Loucy (cell line): ENCODE measurements at regions not wholly inside any gene's neighbourhood (a gene's known extent, or its start where the extent isn't known, plus 50 kb on each side); places are given as distances from the start of the nearest gene placed in this dataset.
"Not testable (repeated sequence)": the region's sequence is repeated elsewhere in the genome, so short reads cannot be mapped to it uniquely, and the experiment has no call there.

Experiments
- H2AFZ ChIP-seq: fragments of 200-600 bp; sonication (generic); 2 replicates; pipeline ENCODE4 v1.6.0; 2016; ENCODE audit warnings: antibody characterized with exemption, mild to moderate bottlenecking, low read length, moderate library complexity
- H3F3A ChIP-seq: fragments of 200-600 bp; 2 replicates; pipeline ENCODE4 v1.6.0; 2016; ENCODE audit warnings: antibody characterized with exemption, low read depth, mild to moderate bottlenecking
- H3K27me3 ChIP-seq: fragments of 200-600 bp; sonication (generic); 2 replicates; pipeline ENCODE4 v1.6.1; 2014; ENCODE audit warnings: low read length, mild to moderate bottlenecking; ENCODE audit not compliant: insufficient read depth, poor library complexity, severe bottlenecking
- H3K36me3 ChIP-seq: fragments of 200-600 bp; sonication (generic); 2 replicates; pipeline ENCODE4 v1.6.1; 2016; ENCODE audit warnings: low read length; ENCODE audit not compliant: insufficient read depth
- H3K4me1 ChIP-seq: fragments of 200-600 bp; sonication (generic); 2 replicates; pipeline ENCODE4 v1.5.1; 2014; ENCODE audit warnings: low read length, mild to moderate bottlenecking; ENCODE audit not compliant: insufficient read depth, poor library complexity, severe bottlenecking
- H3K4me2 ChIP-seq: fragments of 200-600 bp; sonication (generic); 2 replicates; pipeline ENCODE4 v1.6.0; 2014; ENCODE audit warnings: antibody characterized with exemption, low read length, low read depth, mild to moderate bottlenecking; ENCODE audit not compliant: poor library complexity, severe bottlenecking
- H3K4me3 ChIP-seq: fragments of 200-600 bp; sonication (generic); 2 replicates; pipeline ENCODE4 v1.5.1; 2014; ENCODE audit warnings: low read length, mild to moderate bottlenecking, mixed read lengths; ENCODE audit not compliant: poor library complexity, severe bottlenecking
- H3K79me2 ChIP-seq: fragments of 200-600 bp; sonication (generic); 2 replicates; pipeline ENCODE4 v1.6.1; 2014; ENCODE audit warnings: low read length; ENCODE audit not compliant: insufficient read depth
- H3K9ac ChIP-seq: fragments of 200-600 bp; sonication (generic); 2 replicates; pipeline ENCODE4 v1.6.0; 2014; ENCODE audit warnings: mild to moderate bottlenecking, low read depth, low read length, moderate library complexity; ENCODE audit not compliant: poor library complexity, severe bottlenecking
- H3K9me2 ChIP-seq: fragments of 200-600 bp; sonication (generic); replicated peaks from 2 replicates; pipeline ENCODE4 v1.6.1; 2016; ENCODE audit warnings: low read depth, low read length, mixed read lengths
- H3K9me3 ChIP-seq: fragments of 200-600 bp; sonication (generic); 2 replicates; pipeline ENCODE4 v1.6.1; 2014; ENCODE audit warnings: mild to moderate bottlenecking, antibody characterized with exemption, low read length, low read depth; ENCODE audit not compliant: insufficient read depth
- H4K20me1 ChIP-seq: fragments of 200-600 bp; sonication (generic); 2 replicates; pipeline ENCODE4 v1.6.0; 2014; ENCODE audit warnings: antibody characterized with exemption, low read length, mild to moderate bottlenecking; ENCODE audit not compliant: insufficient read depth, poor library complexity, severe bottlenecking
- CTCF ChIP-seq: fragments of 200-600 bp; sonication (generic); conservative IDR thresholded peaks from 2 replicates; pipeline ENCODE4 v1.5.1; 2014; ENCODE audit warnings: mild to moderate bottlenecking, antibody characterized with exemption, low read length
- EZH2phosphoT487 ChIP-seq: fragments of 200-600 bp; IDR thresholded peaks from 2 replicates; pipeline ENCODE4 v1.6.1; 2018; ENCODE audit warnings: antibody characterized with exemption, mild to moderate bottlenecking, moderate library complexity, borderline replicate concordance

GRCh38 chr10:94240901-94241300, 121.8 kb downstream of the NOC3L start:
- H3K9ac ChIP-seq = no peak overlapping the region
- H3K4me1 ChIP-seq = no peaks in the 10 kb centered on the region
- H3K4me3 ChIP-seq = no peak overlapping the region
- H2AFZ ChIP-seq = no peak overlapping the region
- H4K20me1 ChIP-seq = no peaks in the 10 kb centered on the region
- TF ChIP-seq EZH2phosphoT487 (no peak), CTCF (no peak)
- H3K9me2 ChIP-seq = no peaks in the 10 kb centered on the region
- H3K27me3 ChIP-seq = no peaks in the 10 kb centered on the region
- H3K9me3 ChIP-seq = no peaks in the 10 kb centered on the region
- no peaks in the 10 kb centered on the region for H3K36me3 ChIP-seq
- no peak overlapping the region for H3K4me2 ChIP-seq
- no peaks in the 10 kb centered on the region for H3F3A ChIP-seq
- H3K79me2 ChIP-seq = no peaks in the 10 kb centered on the region

- Histone ChIP-seq H3K9me3 (no peaks in the 10 kb centered on the region), H3F3A (no peaks in the 10 kb centered on the region), H3K4me3 (no peak overlapping the region), H3K36me3 (no peaks in the 10 kb centered on the region), H3K79me2 (no peaks in the 10 kb centered on the region), H3K27me3 (no peaks in the 10 kb centered on the region), H3K9me2 (no peaks in the 10 kb centered on the region), H3K4me1 (no peaks in the 10 kb centered on the region), H4K20me1 (no peaks in the 10 kb centered on the region), H3K4me2 (no peak overlapping the region), H2AFZ (no peak overlapping the region), H3K9ac (no peak overlapping the region)
- TF ChIP-seq EZH2phosphoT487 (no peak), CTCF (no peak)
Observed at GRCh38 chr10:94251098-94251497, 111.6 kb downstream of the NOC3L start.

GRCh38 chr10:94251568-94251967, 111.2 kb downstream of the NOC3L start:
- Histone ChIP-seq H3K4me2 (no peak overlapping the region), H3K4me3 (no peak overlapping the region), H3K9me2 (no peaks in the 10 kb centered on the region), H3F3A (no peaks in the 10 kb centered on the region), H3K79me2 (no peaks in the 10 kb centered on the region), H3K4me1 (no peaks in the 10 kb centered on the region), H4K20me1 (no peaks in the 10 kb centered on the region), H2AFZ (no peak overlapping the region), H3K36me3 (no peaks in the 10 kb centered on the region), H3K27me3 (no peaks in the 10 kb centered on the region), H3K9me3 (no peaks in the 10 kb centered on the region), H3K9ac (no peak overlapping the region)
- TF ChIP-seq CTCF = no peak
- TF ChIP-seq EZH2phosphoT487 = no peak

GRCh38 chr10:94257407-94257806, 105.3 kb downstream of the NOC3L start:
- H3K4me3 ChIP-seq, H3K79me2 ChIP-seq, H3F3A ChIP-seq, H2AFZ ChIP-seq, H3K9me2 ChIP-seq, H3K4me1 ChIP-seq, H3K9ac ChIP-seq, H3K4me2 ChIP-seq, H4K20me1 ChIP-seq, H3K27me3 ChIP-seq, H3K9me3 ChIP-seq, H3K36me3 ChIP-seq: not testable (repeated sequence)
